Prostate gland (tissue), 2 donors: ENCODE measurements at regions not wholly inside any gene's neighbourhood (a gene's known extent, or its start where the extent isn't known, plus 50 kb on each side); places are given as distances from the start of the nearest gene placed in this dataset.

Experiments
- DNase-seq: peaks from one replicate; pipeline ENCODE4 v3.0.0-alpha.2; 2019; ENCODE audit warnings: low spot score
- H3K27ac ChIP-seq, 2 donors: fragments of 200-600 bp; sonication (generic); 2 replicates each; pipeline ENCODE4 v1.5.1; 2017 to 2019
- H3K27me3 ChIP-seq: fragments of 200-600 bp; sonication (generic); replicated peaks from 2 replicates; pipeline ENCODE4 v1.5.1; 2019; ENCODE audit not compliant: insufficient read depth
- H3K36me3 ChIP-seq, 2 donors: fragments of 200-600 bp; sonication (generic); 1 replicate in 1 of 2; 2 replicates in 1 of 2; pipeline versions ENCODE4 v1.5.1 to v1.8.1; 2017 to 2019
- H3K4me1 ChIP-seq: fragments of 200-600 bp; sonication (generic); replicated peaks from 2 replicates; pipeline ENCODE4 v1.5.1; 2019
- H3K4me3 ChIP-seq, 2 donors: fragments of 200-600 bp; sonication (generic); 2 replicates each; pipeline ENCODE4 v1.5.1; 2017 to 2019
- H3K9me3 ChIP-seq: fragments of 200-600 bp; sonication (generic); 2 replicates; pipeline ENCODE4 v1.5.1; 2017
- POLR2A ChIP-seq: fragments of 450-650 bp; IDR thresholded peaks from one replicate; pipeline ENCODE4 v1.6.1; 2016; ENCODE audit warnings: antibody characterized with exemption, mild to moderate bottlenecking
- POLR2AphosphoS5 ChIP-seq: sonication (generic); formaldehyde crosslinking; IDR thresholded peaks from one replicate; pipeline ENCODE4 v1.6.1; 2017; ENCODE audit warnings: antibody characterized with exemption
- WGBS: methylation state at CpG from one replicate; pipeline ENCODE4 v1.1.5; 2018; 5-methylcytosine and 5-hydroxymethylcytosine counted together
- intact Hi-C: fragments of 100-400 bp; cut with DNase I; formaldehyde crosslinking; loops from one replicate; pipeline ENCODE4 v1.14.2; 2022
- small RNA-seq, 2 donors: library from RNA; depleted of rRNA; stranded (forward); fragments of <200 nt; gene quantifications; one replicate each; pipeline ENCODE3, GENCODE V24; 2016
- TF ChIP-seq, protein P1 (sequence below), 4 experiments: fragments of 200-600 bp in 2 of 4; fragments of 450-650 bp in 2 of 4; sonication (generic) in 2 of 4; IDR thresholded peaks; 1 replicate in 3 of 4; 2 replicates in 1 of 4; pipeline ENCODE4 v1.5.1; 2016 to 2019; ENCODE audit warnings: antibody characterized with exemption in 4 of 4, mild to moderate bottlenecking in 2 of 4, moderate library complexity in 2 of 4

DNA sequence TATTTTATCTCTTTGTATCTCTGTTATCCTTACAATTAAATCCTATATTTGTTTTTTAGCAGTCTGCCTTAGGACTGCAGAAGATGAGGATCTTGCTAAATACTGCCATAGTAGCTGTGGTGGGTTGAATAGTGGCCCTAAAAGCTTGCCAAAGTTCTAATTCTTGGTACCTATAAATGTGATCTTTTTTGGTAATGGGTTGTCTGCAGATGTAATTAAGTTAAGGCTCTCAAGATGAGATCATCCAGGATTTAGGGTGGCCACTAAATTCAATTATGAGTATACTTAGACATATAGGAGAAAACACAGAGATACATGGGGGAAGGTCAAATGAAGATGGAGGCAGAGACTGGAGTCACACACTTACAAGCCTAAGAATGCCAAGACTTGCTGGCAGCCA lies 1753.7 kb downstream of the RPA4 start:
- Histone ChIP-seq H3K4me3 (no peak overlapping the region), H3K4me1 (no peaks in the 10 kb centered on the region), H3K27ac (no peak overlapping the region), H3K36me3 (no peaks in the 10 kb centered on the region), H3K27me3 (no peaks in the 10 kb centered on the region), H3K9me3 (no peaks in the 10 kb centered on the region)
- intact Hi-C loops = no loop called here
- DNase-seq = no peak
- TF ChIP-seq POLR2A (no peak), POLR2AphosphoS5 (no peak)
- TF ChIP-seq, protein P1, sequence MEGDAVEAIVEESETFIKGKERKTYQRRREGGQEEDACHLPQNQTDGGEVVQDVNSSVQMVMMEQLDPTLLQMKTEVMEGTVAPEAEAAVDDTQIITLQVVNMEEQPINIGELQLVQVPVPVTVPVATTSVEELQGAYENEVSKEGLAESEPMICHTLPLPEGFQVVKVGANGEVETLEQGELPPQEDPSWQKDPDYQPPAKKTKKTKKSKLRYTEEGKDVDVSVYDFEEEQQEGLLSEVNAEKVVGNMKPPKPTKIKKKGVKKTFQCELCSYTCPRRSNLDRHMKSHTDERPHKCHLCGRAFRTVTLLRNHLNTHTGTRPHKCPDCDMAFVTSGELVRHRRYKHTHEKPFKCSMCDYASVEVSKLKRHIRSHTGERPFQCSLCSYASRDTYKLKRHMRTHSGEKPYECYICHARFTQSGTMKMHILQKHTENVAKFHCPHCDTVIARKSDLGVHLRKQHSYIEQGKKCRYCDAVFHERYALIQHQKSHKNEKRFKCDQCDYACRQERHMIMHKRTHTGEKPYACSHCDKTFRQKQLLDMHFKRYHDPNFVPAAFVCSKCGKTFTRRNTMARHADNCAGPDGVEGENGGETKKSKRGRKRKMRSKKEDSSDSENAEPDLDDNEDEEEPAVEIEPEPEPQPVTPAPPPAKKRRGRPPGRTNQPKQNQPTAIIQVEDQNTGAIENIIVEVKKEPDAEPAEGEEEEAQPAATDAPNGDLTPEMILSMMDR (IDR thresholded peaks at IDR 0.05) = no peak

DNA sequence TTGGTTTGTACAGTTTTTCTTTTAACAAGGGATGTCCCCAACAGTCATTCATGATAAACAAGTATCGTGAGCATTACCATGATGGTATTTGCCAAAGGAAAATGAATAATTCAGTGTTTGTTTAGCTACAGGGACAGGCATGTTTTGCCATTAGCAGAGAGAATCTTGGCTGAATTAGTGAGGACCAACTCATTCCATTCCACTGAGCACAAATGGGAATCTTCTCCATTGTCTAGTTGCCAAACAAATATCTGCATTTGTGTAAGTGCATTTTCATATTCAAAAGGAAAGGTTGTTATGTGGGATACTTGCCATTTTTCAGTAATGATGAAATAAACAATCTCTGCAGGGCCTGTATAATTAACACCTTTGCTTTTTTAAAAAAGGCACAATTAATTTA lies 1762.6 kb downstream of the RPA4 start:
- Histone ChIP-seq H3K27ac (no peak overlapping the region), H3K36me3 (no peaks in the 10 kb centered on the region), H3K4me1 (no peaks in the 10 kb centered on the region), H3K4me3 (no peak overlapping the region), H3K27me3 (no peaks in the 10 kb centered on the region), H3K9me3 (no peaks in the 10 kb centered on the region)
- 38% methylated on average over 1 of the region's 1 CpG for WGBS
- DNase-seq = no peak
- TF ChIP-seq POLR2AphosphoS5 = no peak
- no peak for TF ChIP-seq POLR2A
- TF ChIP-seq, protein P1 (IDR thresholded peaks at IDR 0.05) = no peak
- intact Hi-C loops = no loop called here

DNA sequence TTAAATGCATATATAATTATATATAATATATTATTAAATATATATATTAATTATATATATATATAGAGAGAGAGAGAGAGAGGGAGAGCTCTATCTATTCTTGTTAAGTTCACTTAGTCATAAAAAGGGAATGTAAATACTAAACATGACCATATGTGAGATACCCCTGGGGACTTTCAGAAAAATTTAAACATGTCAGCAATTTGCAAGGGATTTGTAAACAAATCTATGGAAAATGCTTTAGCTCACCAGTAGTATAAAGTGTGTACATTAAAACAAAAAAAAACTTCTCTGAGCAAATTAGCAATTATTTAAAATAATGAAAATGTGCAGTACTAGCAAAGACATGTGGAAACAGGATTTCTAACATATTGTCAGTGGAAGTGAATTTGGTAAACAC lies 1755.5 kb downstream of the PCDH19 start:
- no peak for TF ChIP-seq POLR2AphosphoS5
- TF ChIP-seq, protein P1 (IDR thresholded peaks at IDR 0.05) = no peak
- TF ChIP-seq POLR2A = no peak
- Histone ChIP-seq H3K36me3 (no peaks in the 10 kb centered on the region), H3K9me3 (no peaks in the 10 kb centered on the region), H3K27me3 (no peaks in the 10 kb centered on the region), H3K4me1 (no peaks in the 10 kb centered on the region), H3K27ac (no peak overlapping the region), H3K4me3 (no peak overlapping the region)
- intact Hi-C loops = no loop called here
- DNase-seq = no peak

Small RNAs in the stretch of these regions (small RNA-seq; reads per million reads assigned to genes)
- 0 reads per million in 2 donors for gene AL357312.1
